HCT116 (cell line): ENCODE measurements at regions not wholly inside any gene's neighbourhood (a gene's known extent, or its start where the extent isn't known, plus 50 kb on each side); places are given as distances from the start of the nearest gene placed in this dataset.

Source experiments
- ATF3 ChIP-seq: IDR thresholded peaks from 2 replicates; pipeline ENCODE4 v1.6.1; 2012
- CEBPB ChIP-seq: IDR thresholded peaks from 2 replicates; pipeline ENCODE4 v1.6.1; 2012; ENCODE audit warnings: low read depth
- EZH2 ChIP-seq: fragments of 200-600 bp; sonication (generic); IDR thresholded peaks from 2 replicates; pipeline ENCODE4 v1.6.1; 2017; ENCODE audit warnings: antibody characterized with exemption, mixed run types
- EZH2phosphoT487 ChIP-seq: fragments of 200-600 bp; IDR thresholded peaks from 2 replicates; pipeline ENCODE4 v1.6.1; 2018; ENCODE audit warnings: antibody characterized with exemption, borderline replicate concordance
- FOSL1 ChIP-seq: IDR thresholded peaks from 2 replicates; pipeline ENCODE4 v1.6.1; 2012; ENCODE audit warnings: low read depth
- MAX ChIP-seq: IDR thresholded peaks from 2 replicates; pipeline ENCODE4 v1.6.1; 2012
- POLR2A ChIP-seq: IDR thresholded peaks from 2 replicates; pipeline ENCODE4 v1.7.0; 2011; ENCODE audit warnings: borderline replicate concordance; ENCODE audit not compliant: insufficient read depth, insufficient read length; ENCODE audit errors: extremely low read depth
- POLR2AphosphoS5 ChIP-seq: IDR thresholded peaks from 2 replicates; pipeline ENCODE4 v1.6.1; 2011; ENCODE audit warnings: mild to moderate bottlenecking, low read depth, low read length, moderate library complexity
- TCF7L2 ChIP-seq: IDR thresholded peaks from 2 replicates; pipeline ENCODE4 v1.7.0; 2011; ENCODE audit warnings: borderline replicate concordance, inconsistent platforms; ENCODE audit not compliant: insufficient read depth, insufficient read length; ENCODE audit errors: extremely low read depth
- YY1 ChIP-seq: IDR thresholded peaks from 2 replicates; pipeline ENCODE4 v1.6.1; 2011; ENCODE audit warnings: low read length, low read depth, moderate library complexity, mild to moderate bottlenecking; ENCODE audit not compliant: insufficient replicate concordance; ENCODE audit errors: extremely low read depth
- TF ChIP-seq, protein P1 (sequence below), 3 experiments: fragments of 200-600 bp in 1 of 3; sonication (generic) in 1 of 3; IDR thresholded peaks in 2 of 3; conservative IDR thresholded peaks in 1 of 3; 2 replicates each; pipeline ENCODE4 v1.5.1; 2012 to 2017; ENCODE audit warnings: low read depth in 2 of 3, low read length in 2 of 3, antibody characterized with exemption in 1 of 3, borderline replicate concordance in 1 of 3, control low read depth in 1 of 3, mild to moderate bottlenecking in 1 of 3, mixed read lengths in 1 of 3, mixed run types in 1 of 3, moderate library complexity in 1 of 3; ENCODE audit not compliant: insufficient read depth in 1 of 3

DNA sequence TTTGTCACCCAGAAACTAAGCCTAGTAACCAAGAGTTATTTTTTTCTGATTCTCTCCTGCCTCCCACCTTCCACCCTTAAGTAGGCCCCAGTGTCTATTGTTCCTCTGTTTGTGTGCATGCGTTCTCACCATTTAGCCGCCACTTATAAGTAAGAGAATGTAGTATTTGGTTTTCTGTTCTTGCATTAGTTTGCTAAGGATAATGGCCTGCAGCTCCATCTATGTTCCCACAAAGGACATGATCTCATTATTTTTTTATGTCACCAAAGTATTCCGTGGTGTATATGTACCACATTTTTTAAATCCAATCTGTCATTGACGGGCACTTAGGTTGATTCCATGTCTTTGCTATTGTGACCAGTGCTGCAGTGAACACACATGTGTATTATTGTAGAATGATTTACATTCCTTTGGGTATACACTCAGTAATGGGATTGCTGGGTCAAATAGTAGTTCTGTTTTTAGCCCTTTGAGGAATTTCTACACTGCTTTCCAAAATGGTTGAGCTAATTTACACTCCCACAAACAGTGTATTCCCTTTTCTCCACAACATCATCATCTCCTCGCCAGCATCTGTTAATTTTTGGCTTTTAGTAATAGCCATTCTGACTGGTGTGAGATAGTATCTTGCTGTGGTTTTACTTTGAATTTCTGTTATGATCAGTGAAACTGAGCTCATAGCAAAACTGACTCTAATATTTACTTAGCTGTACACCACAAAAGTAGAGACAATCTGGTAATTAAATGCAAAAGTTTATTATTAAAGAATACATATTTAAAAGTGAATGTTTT is 660.1 kb upstream of the SLC8A1 start:
- TF ChIP-seq, protein P1, sequence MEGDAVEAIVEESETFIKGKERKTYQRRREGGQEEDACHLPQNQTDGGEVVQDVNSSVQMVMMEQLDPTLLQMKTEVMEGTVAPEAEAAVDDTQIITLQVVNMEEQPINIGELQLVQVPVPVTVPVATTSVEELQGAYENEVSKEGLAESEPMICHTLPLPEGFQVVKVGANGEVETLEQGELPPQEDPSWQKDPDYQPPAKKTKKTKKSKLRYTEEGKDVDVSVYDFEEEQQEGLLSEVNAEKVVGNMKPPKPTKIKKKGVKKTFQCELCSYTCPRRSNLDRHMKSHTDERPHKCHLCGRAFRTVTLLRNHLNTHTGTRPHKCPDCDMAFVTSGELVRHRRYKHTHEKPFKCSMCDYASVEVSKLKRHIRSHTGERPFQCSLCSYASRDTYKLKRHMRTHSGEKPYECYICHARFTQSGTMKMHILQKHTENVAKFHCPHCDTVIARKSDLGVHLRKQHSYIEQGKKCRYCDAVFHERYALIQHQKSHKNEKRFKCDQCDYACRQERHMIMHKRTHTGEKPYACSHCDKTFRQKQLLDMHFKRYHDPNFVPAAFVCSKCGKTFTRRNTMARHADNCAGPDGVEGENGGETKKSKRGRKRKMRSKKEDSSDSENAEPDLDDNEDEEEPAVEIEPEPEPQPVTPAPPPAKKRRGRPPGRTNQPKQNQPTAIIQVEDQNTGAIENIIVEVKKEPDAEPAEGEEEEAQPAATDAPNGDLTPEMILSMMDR (IDR thresholded peaks at IDR 0.05 in 2 of 3, conservative IDR thresholded peaks at IDR 0.05 in 1 of 3; ENCODE audit: borderline replicate concordance in 1 of 3, insufficient read depth in 1 of 3, low read depth in 2 of 3, low read length in 2 of 3) = no peak
- TF ChIP-seq TCF7L2 (no peak), ATF3 (no peak), POLR2A (no peak), MAX (no peak), FOSL1 (no peak), POLR2AphosphoS5 (no peak), EZH2 (no peak), YY1 (no peak), CEBPB (no peak), EZH2phosphoT487 (no peak)
